Lower lobe of right lung (tissue), 2 donors: ENCODE measurements at regions not wholly inside any gene's neighbourhood (a gene's known extent, or its start where the extent isn't known, plus 50 kb on each side); places are given as distances from the start of the nearest gene placed in this dataset.

Source experiments
- ATAC-seq, 2 donors: fragments of 200-7000 bp; cut with Tn5 transposase; one replicate each; pipeline ENCODE4 v1.9.1; 2020 to 2022; ENCODE audit warnings: mild to moderate bottlenecking in 2 of 2, moderate library complexity in 2 of 2
- DNase-seq: peaks from one replicate; pipeline ENCODE4 v3.0.0-alpha.2; 2020
- H3K27ac ChIP-seq: fragments of 200-600 bp; one replicate; pipeline ENCODE4 v1.8.0; 2022
- H3K27me3 ChIP-seq: fragments of 200-600 bp; one replicate; pipeline ENCODE4 v1.8.0; 2022; ENCODE audit warnings: low read depth
- H3K36me3 ChIP-seq: fragments of 200-600 bp; one replicate; pipeline ENCODE4 v1.8.0; 2022; ENCODE audit warnings: mild to moderate bottlenecking
- H3K4me1 ChIP-seq: fragments of 200-600 bp; one replicate; pipeline ENCODE4 v1.8.0; 2022
- H3K4me3 ChIP-seq: fragments of 200-600 bp; one replicate; pipeline ENCODE4 v1.8.0; 2022; ENCODE audit warnings: mild to moderate bottlenecking
- H3K9me3 ChIP-seq: fragments of 200-600 bp; one replicate; pipeline ENCODE4 v1.8.0; 2022
- intact Hi-C: fragments of 100-400 bp; cut with DNase I; formaldehyde crosslinking; loops from one replicate; pipeline ENCODE4 v1.11.0; 2022
- TF ChIP-seq, protein P1 (sequence below): fragments of 200-600 bp; IDR thresholded peaks from one replicate; pipeline ENCODE4 v1.8.0; 2022; ENCODE audit warnings: antibody characterized with exemption, mild to moderate bottlenecking
- donor health status: DM: no; HTN: yes; CAD: no; lungs with severe emphysema.

DNA sequence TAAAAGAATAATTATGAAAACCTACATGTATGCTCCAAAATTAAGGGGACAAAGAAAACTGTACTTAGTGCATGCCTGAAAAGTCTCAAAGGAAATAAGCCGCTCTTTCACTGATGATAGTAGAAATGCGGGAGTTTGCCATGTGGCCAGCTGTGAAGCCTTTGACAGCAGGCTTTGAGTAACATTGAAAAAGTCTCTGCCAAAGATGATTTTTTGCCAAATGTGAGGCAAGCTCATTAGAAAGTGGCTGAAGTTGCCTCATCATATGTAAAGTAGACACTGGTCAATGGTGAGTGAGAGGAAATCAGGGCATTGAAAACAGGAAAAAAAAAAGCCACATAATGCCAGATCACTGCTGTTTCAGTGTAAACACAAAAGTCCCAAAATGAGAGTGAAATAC is 2360.1 kb downstream of the PCDH7 start:
- intact Hi-C loops = no loop called here
- Histone ChIP-seq H3K36me3 (no peaks in the 10 kb centered on the region), H3K27me3 (no peaks in the 10 kb centered on the region), H3K4me3 (no peak overlapping the region), H3K27ac (no peak overlapping the region), H3K9me3 (no peaks in the 10 kb centered on the region), H3K4me1 (no peaks in the 10 kb centered on the region)
- DNase-seq = no peak
- TF ChIP-seq, protein P1, sequence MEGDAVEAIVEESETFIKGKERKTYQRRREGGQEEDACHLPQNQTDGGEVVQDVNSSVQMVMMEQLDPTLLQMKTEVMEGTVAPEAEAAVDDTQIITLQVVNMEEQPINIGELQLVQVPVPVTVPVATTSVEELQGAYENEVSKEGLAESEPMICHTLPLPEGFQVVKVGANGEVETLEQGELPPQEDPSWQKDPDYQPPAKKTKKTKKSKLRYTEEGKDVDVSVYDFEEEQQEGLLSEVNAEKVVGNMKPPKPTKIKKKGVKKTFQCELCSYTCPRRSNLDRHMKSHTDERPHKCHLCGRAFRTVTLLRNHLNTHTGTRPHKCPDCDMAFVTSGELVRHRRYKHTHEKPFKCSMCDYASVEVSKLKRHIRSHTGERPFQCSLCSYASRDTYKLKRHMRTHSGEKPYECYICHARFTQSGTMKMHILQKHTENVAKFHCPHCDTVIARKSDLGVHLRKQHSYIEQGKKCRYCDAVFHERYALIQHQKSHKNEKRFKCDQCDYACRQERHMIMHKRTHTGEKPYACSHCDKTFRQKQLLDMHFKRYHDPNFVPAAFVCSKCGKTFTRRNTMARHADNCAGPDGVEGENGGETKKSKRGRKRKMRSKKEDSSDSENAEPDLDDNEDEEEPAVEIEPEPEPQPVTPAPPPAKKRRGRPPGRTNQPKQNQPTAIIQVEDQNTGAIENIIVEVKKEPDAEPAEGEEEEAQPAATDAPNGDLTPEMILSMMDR = no peak
- no peak for ATAC-seq

DNA sequence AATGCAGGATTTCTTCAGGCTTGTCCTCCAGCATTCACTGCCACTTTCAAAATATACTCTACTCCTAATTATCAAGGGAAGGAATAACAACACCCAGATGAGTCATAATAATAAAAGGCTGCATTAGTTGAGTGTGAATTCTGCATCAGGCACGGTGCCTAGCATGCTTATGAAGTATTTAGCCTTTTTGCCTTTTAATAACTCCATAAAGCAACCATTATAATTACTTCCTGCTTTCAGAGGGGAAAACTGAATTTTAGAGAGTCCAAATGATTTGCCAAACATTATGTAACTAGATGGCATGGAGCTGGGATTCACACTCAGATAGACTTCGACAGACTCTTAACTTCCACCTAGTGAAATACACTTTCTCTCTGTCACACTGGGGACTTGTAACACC is 2365.5 kb downstream of the PCDH7 start:
- no peaks in the 10 kb centered on the region for H3K4me1 ChIP-seq
- no peak overlapping the region for H3K27ac ChIP-seq
- H3K9me3 ChIP-seq = no peaks in the 10 kb centered on the region
- H3K4me3 ChIP-seq = no peak overlapping the region
- intact Hi-C loops = no loop called here
- TF ChIP-seq, protein P1 = no peak
- H3K27me3 ChIP-seq = no peaks in the 10 kb centered on the region
- ATAC-seq (no peak), DNase-seq (no peak)
- no peaks in the 10 kb centered on the region for H3K36me3 ChIP-seq

DNA sequence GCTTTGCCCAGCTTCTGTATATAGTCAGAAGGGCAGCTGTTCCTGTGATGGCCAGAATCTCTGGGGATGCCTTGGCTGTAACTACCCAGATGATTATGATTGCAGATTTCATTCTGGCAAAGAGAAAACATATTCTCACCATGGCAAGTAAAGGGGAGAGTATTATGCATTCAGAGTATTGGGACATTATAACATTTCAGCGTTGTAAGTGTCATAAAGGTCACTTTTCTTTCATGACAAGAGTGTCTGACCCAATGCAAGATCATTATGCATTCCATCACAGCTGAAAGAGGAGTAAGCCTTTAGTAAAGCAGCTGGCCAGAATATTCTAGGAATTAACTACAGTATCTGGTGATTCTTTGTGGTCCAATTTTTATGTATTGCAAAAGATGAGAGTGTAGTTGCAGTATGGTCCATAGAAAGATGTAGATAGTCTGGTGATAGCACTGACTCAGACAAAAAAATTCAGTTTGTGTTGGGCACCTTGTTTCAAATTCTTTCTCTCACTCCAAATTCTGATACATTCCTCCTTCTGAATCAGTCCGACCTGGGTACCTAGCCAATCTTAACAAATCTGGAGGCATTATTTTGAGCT is 2366.3 kb downstream of the PCDH7 start:
- H3K36me3 ChIP-seq = no peaks in the 10 kb centered on the region
- no peaks in the 10 kb centered on the region for H3K27me3 ChIP-seq
- H3K9me3 ChIP-seq = no peaks in the 10 kb centered on the region
- no peak overlapping the region for H3K4me3 ChIP-seq
- no peak for ATAC-seq
- no peak for DNase-seq
- H3K4me1 ChIP-seq = no peaks in the 10 kb centered on the region
- TF ChIP-seq, protein P1 = no peak
- intact Hi-C loops = no loop called here
- H3K27ac ChIP-seq = no peak overlapping the region

DNA sequence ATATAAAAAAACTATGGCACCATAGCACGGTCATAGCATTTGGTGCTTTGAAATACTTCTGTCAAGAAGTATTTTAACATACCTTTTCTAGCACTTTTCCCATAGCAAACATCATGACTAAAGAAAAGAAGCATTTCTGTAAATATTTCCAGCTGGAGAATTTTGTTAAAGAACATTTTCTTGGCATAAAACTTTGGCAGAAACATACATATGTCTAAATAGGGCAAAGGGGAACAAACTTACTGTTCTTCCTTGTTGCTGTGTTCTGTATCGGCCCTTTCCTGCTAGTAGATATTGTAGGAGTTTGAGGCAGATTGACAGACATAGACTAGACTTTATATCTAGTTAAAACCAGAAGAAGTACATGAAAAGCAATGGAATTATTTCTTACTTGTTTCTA is 2368.5 kb downstream of the PCDH7 start:
- Histone ChIP-seq H3K36me3 (no peaks in the 10 kb centered on the region), H3K4me3 (no peak overlapping the region), H3K27me3 (no peaks in the 10 kb centered on the region), H3K9me3 (no peaks in the 10 kb centered on the region), H3K4me1 (no peaks in the 10 kb centered on the region), H3K27ac (no peak overlapping the region)
- DNase-seq (no peak), ATAC-seq (no peak)
- intact Hi-C loops = no loop called here
- TF ChIP-seq, protein P1 = no peak

DNA sequence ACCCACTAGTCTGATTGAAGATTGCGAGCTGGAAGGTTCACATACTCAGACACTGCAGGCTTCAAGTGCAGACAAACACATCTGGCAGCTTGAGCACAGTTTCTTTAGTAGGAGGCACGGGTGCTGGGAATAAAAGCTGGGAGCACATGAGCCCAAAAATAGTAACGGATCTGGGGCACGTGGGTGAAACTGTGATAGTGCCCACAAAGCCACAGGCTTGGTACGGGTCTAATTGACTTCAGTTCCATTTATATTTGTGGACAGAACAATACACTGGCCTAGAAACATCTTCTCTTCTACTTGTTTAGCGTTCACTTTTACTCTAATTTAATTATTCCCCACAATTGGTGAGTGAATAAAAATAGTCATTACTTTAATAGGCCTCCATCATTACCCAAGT is 2370.7 kb downstream of the PCDH7 start:
- intact Hi-C loops = no loop called here

More for the DNA sequence above, 2370.7 kb downstream of the PCDH7 start:
- TF ChIP-seq, protein P1 = no peak
- ATAC-seq = no peak
- Histone ChIP-seq H3K27me3 (no peaks in the 10 kb centered on the region), H3K4me1 (no peaks in the 10 kb centered on the region), H3K36me3 (no peaks in the 10 kb centered on the region), H3K27ac (no peak overlapping the region), H3K9me3 (no peaks in the 10 kb centered on the region), H3K4me3 (no peak overlapping the region)
- no peak for DNase-seq
